ENCODE measurements at regions not wholly inside any gene's neighbourhood (a gene's known extent, or its start where the extent isn't known, plus 50 kb on each side); places are given as distances from the start of the nearest gene placed in this dataset.
"Not testable (repeated sequence)": the region's sequence is repeated elsewhere in the genome, so short reads cannot be mapped to it uniquely, and the experiment has no call there.

- no TSS peak for BruUV-seq (replicated peaks)
- Histone ChIP-seq H4K20me1 (ENCODE audit: insufficient read depth, low read length) (no peaks in the 10 kb centered on the region), H2AFZ (ENCODE audit: low read length) (no peak overlapping the region), H3K27ac (ENCODE audit: low read depth, low read length, poor library complexity, severe bottlenecking) (no peak overlapping the region), H3K4me2 (ENCODE audit: low read length) (no peak overlapping the region), H3K79me2 (ENCODE audit: insufficient read depth, low read depth, low read length) (no peaks in the 10 kb centered on the region), H3K9me2 (ENCODE audit: insufficient read depth, low read length) (no peaks in the 10 kb centered on the region), H3K36me3 (ENCODE audit: insufficient read depth, low read length) (no peaks in the 10 kb centered on the region), H3K4me1 (ENCODE audit: insufficient read depth, low read length, poor library complexity, severe bottlenecking) (no peaks in the 10 kb centered on the region), H3K4me3 (ENCODE audit: low read depth, low read length, poor library complexity, severe bottlenecking) (no peak overlapping the region), H3K9me3 (ENCODE audit: low read length) (no peaks in the 10 kb centered on the region)
- ChIA-PET CTCF (ENCODE audit: unreplicated experiment) (no interaction called here), POLR2A (no interaction called here)
- no peak for TF ChIP-seq CTCF (conservative IDR thresholded peaks at IDR 0.05; ENCODE audit: low read length)
- TF ChIP-seq EZH2phosphoT487 (IDR thresholded peaks at IDR 0.05; ENCODE audit: borderline replicate concordance, low read depth, low read length), result no peak
- intact Hi-C loops (cut with micrococcal nuclease; ENCODE audit: unreplicated experiment), result no loop called here
- DNase-seq (ENCODE audit: low spot score), result no peak
Measured at GRCh38 chr9:14993061-14993800, 83.0 kb upstream of the FREM1 start.

DNA sequence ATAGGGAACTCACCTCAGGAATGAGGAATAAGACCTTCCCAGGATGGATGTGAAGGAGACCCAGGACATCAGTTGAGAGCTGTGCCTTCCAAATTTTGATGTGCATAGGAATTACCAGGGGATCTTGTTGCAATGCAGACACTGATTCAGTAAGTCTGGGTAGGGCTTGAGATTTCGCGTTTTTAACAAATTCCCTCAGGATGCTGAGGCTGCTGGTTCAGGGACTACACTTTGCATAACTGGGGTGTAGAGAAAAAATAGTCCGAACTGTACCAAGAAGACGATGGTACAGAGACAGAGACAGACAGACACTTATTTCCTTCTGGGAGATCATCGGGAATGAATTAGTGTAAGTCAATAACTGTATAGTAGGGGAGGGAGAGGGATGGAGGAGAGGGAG lies 82.3 kb upstream of the FREM1 start:
- H3K36me3 ChIP-seq (ENCODE audit: insufficient read depth, low read length), result no peaks in the 10 kb centered on the region
- DNase-seq (ENCODE audit: low spot score), result no peak
- ChIA-PET POLR2A (no interaction called here), CTCF (ENCODE audit: unreplicated experiment) (no interaction called here)
- intact Hi-C loops (cut with micrococcal nuclease; ENCODE audit: unreplicated experiment), result no loop called here
- no TSS peak for BruUV-seq (replicated peaks)
- H3K4me3 ChIP-seq (ENCODE audit: low read depth, low read length, poor library complexity, severe bottlenecking), result no peak overlapping the region
- H3K9me3 ChIP-seq (ENCODE audit: low read length), result no peaks in the 10 kb centered on the region
- H3K9me2 ChIP-seq (ENCODE audit: insufficient read depth, low read length), result no peaks in the 10 kb centered on the region
- H3K79me2 ChIP-seq (ENCODE audit: insufficient read depth, low read depth, low read length), result no peaks in the 10 kb centered on the region
- no peaks in the 10 kb centered on the region for H3K4me1 ChIP-seq (ENCODE audit: insufficient read depth, low read length, poor library complexity, severe bottlenecking)
- H3K27ac ChIP-seq (ENCODE audit: low read depth, low read length, poor library complexity, severe bottlenecking), result no peak overlapping the region
- no peaks in the 10 kb centered on the region for H4K20me1 ChIP-seq (ENCODE audit: insufficient read depth, low read length)
- H3K4me2 ChIP-seq (ENCODE audit: low read length), result no peak overlapping the region
- no peak overlapping the region for H2AFZ ChIP-seq (ENCODE audit: low read length)
- no peak for TF ChIP-seq EZH2phosphoT487 (IDR thresholded peaks at IDR 0.05; ENCODE audit: borderline replicate concordance, low read depth, low read length)
- TF ChIP-seq CTCF (conservative IDR thresholded peaks at IDR 0.05; ENCODE audit: low read length), result no peak

DNA sequence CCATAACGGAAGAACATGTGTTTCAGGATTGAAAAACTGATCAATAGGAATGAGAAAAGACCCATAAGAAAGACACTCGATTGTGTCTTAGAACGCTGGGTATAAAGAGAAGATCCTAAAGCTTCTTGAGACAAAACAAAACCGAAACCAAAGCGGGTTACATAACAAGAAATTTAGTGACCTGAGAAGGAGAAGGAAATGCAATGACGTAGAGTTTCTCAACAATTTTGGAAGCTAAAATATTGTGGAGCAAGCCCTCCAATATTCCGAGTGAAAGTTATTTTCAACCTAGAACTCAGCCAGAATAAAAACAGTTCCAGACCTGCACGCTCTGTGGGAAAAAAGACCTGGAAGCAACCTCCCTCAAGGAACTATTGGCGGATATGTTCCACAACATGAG lies 81.9 kb upstream of the FREM1 start:
- Histone ChIP-seq H3K9me3 (ENCODE audit: low read length) (no peaks in the 10 kb centered on the region), H3K79me2 (ENCODE audit: insufficient read depth, low read depth, low read length) (no peaks in the 10 kb centered on the region), H3K27ac (ENCODE audit: low read depth, low read length, poor library complexity, severe bottlenecking) (no peak overlapping the region), H4K20me1 (ENCODE audit: insufficient read depth, low read length) (no peaks in the 10 kb centered on the region), H3K9me2 (ENCODE audit: insufficient read depth, low read length) (no peaks in the 10 kb centered on the region), H3K4me2 (ENCODE audit: low read length) (no peak overlapping the region), H3K4me1 (ENCODE audit: insufficient read depth, low read length, poor library complexity, severe bottlenecking) (no peaks in the 10 kb centered on the region), H3K36me3 (ENCODE audit: insufficient read depth, low read length) (no peaks in the 10 kb centered on the region), H3K4me3 (ENCODE audit: low read depth, low read length, poor library complexity, severe bottlenecking) (no peak overlapping the region), H2AFZ (ENCODE audit: low read length) (no peak overlapping the region)
- intact Hi-C loops (cut with micrococcal nuclease; ENCODE audit: unreplicated experiment), result no loop called here
- ChIA-PET POLR2A (no interaction called here), CTCF (ENCODE audit: unreplicated experiment) (no interaction called here)
- no peak for DNase-seq (ENCODE audit: low spot score)
- TF ChIP-seq EZH2phosphoT487 (IDR thresholded peaks at IDR 0.05; ENCODE audit: borderline replicate concordance, low read depth, low read length), result no peak
- no peak for TF ChIP-seq CTCF (conservative IDR thresholded peaks at IDR 0.05; ENCODE audit: low read length)
- no TSS peak for BruUV-seq (replicated peaks)

GRCh38 chr9:14990647-14991046 lies 80.4 kb upstream of the FREM1 start:
- CTCF ChIA-PET (ENCODE audit: unreplicated experiment); H3K4me3 ChIP-seq (ENCODE audit: low read depth, low read length, poor library complexity, severe bottlenecking); DNase-seq (ENCODE audit: low spot score); H3K4me1 ChIP-seq (ENCODE audit: insufficient read depth, low read length, poor library complexity, severe bottlenecking); BruUV-seq (replicated peaks); H3K79me2 ChIP-seq (ENCODE audit: insufficient read depth, low read depth, low read length); POLR2A ChIA-PET; H3K27ac ChIP-seq (ENCODE audit: low read depth, low read length, poor library complexity, severe bottlenecking); H3K9me3 ChIP-seq (ENCODE audit: low read length); intact Hi-C loops (cut with micrococcal nuclease; ENCODE audit: unreplicated experiment); H3K9me2 ChIP-seq (ENCODE audit: insufficient read depth, low read length); H2AFZ ChIP-seq (ENCODE audit: low read length); H3K4me2 ChIP-seq (ENCODE audit: low read length); H3K36me3 ChIP-seq (ENCODE audit: insufficient read depth, low read length); H4K20me1 ChIP-seq (ENCODE audit: insufficient read depth, low read length): not testable (repeated sequence)

Measured in OCI-LY7 (cell line).